ENCODE measurements at regions not wholly inside any gene's neighbourhood (a gene's known extent, or its start where the extent isn't known, plus 50 kb on each side); places are given as distances from the start of the nearest gene placed in this dataset.

DNA sequence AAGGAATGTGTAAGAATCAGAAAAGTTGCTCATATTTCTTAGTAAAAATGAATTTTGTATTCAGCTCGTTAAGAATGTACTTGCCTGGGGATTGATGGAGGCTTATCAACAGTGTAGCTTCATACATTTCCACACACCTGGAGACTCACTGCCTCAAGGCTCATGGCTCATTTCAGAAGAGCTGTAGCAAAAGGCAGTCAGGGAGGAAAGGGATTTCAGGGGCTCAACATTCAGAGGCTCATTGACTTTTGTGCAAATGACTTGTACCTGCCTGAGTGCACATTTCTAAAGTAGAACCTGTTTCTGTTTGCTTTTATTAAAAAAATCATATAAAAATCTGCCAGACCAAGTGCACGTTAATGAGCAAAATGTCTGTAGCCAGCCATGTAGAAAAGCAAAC, 304.4 kb downstream of the KCNS3 start:
- Mint-ChIP-seq H3K27ac (no peak overlapping the region), H3K9me3 (no peaks in the 10 kb centered on the region), H3K4me1 (no peaks in the 10 kb centered on the region), H3K4me3 (no peak overlapping the region), H3K27me3 (peaks cover 4% of the 10 kb centered on the region), H3K36me3 (no peaks in the 10 kb centered on the region)
- CTCF ChIA-PET: no interaction called here
- DNase-seq: no peak

DNA sequence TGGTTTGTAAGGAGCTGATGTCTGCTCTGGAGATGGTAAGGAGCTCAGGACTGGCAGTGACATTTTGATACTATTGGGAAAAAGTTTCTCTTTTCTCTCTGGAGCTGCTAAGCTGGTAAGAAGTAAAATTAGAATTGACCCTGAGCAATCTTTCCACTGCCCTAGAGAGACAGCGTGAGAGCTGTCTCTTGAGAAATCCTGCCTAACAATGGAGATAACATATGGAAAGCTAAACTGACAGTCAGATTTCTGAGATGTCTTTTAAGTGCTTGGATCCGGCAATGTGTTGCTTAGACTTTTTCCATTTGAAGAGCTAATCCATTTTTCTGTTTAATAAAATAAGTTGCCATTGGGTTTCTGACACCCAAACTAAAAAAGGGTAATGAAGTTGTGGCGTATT, 302.4 kb downstream of the KCNS3 start:
- no peaks in the 10 kb centered on the region for H3K4me1 Mint-ChIP-seq
- CTCF ChIA-PET: interaction anchor here (0.9 to 1.2 kb wide), 4 partner anchors 13 to 329 kb away, joined by 3 to 4 read pairs (median 3); no protein-coding TSS in a partner anchor

DNA sequence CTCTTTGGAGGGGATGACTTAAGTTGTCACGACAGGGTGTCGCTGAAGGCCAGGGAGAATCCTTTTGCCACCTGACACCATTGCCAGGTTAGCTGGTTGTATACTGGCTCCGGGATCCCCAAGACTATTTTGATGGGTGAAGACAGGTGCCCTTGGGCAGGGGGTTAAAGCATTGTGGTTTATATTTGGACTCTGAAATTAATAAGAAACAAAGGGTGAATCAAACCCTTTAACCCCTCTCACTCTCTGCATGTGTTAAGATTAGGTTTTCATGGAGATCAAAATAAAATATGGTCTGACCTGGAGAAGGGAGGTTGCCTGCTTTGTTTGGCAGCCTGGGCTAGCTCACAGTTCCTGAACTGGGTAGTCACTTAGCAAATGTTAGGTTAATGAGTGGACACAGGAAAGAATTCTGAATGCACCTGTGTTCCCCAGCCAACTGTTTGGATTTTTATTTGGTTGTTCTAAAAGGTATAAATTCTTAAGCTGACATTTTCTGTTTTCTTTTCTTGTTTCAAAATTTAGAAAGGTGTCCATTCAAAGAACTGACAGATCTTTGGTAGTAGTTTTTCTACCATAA, 301.7 kb downstream of the KCNS3 start:
- Mint-ChIP-seq H3K27me3 (peaks cover 4% of the 10 kb centered on the region), H3K27ac (no peak overlapping the region), H3K9me3 (no peaks in the 10 kb centered on the region), H3K4me1 (no peaks in the 10 kb centered on the region), H3K36me3 (no peaks in the 10 kb centered on the region), H3K4me3 (no peak overlapping the region)
- no peak for DNase-seq
- CTCF ChIA-PET: interaction anchor here (0.9 to 1.1 kb wide), 3 partner anchors 12 to 328 kb away, joined by 3 read pairs; no protein-coding TSS in a partner anchor

More for the DNA sequence above, 302.4 kb downstream of the KCNS3 start:
- H3K27ac Mint-ChIP-seq: no peak overlapping the region
- no peak overlapping the region for H3K4me3 Mint-ChIP-seq
- peaks cover 4% of the 10 kb centered on the region for H3K27me3 Mint-ChIP-seq
- H3K9me3 Mint-ChIP-seq: no peaks in the 10 kb centered on the region
- DNase-seq: no peak
- H3K36me3 Mint-ChIP-seq: no peaks in the 10 kb centered on the region

DNA sequence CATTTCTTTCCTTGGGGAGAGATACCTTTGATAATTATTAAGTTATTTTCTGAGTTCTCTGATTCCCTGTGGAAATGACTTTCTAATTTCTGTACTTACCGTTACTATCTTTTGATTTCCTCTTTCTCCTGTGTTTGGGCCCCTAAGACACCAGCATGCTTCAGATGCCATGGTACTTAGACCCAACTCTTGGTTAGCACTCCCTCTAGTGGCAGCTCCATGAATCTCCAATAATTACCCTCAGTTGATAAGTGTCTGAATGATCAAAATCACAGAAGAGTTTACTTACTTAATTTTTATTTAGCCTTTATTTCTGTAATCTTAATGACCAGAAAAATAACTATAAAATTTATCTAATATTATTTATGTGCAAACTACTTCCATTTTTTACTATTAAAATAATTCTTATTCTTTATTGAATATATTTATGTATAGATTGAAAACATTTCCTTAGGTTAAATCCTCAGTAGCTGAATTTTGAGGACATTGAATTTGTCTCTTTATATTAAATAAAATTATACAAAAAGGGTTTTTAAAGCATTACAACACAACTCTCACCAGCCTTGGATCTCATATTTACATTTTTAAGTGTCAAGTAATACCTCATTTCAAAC, 300.4 kb downstream of the KCNS3 start:
- peaks cover 4% of the 10 kb centered on the region for H3K27me3 Mint-ChIP-seq
- H3K9me3 Mint-ChIP-seq: no peaks in the 10 kb centered on the region
- no peaks in the 10 kb centered on the region for H3K36me3 Mint-ChIP-seq
- H3K27ac Mint-ChIP-seq: no peak overlapping the region
- no peak overlapping the region for H3K4me3 Mint-ChIP-seq
- peak; percentile 46 for DNase-seq
- CTCF ChIA-PET: interaction anchor here (0.6 to 1.0 kb wide), 5 partner anchors 12 to 1677 kb away, joined by 3 to 5 read pairs (median 3); no protein-coding TSS in a partner anchor
- no peaks in the 10 kb centered on the region for H3K4me1 Mint-ChIP-seq

DNA sequence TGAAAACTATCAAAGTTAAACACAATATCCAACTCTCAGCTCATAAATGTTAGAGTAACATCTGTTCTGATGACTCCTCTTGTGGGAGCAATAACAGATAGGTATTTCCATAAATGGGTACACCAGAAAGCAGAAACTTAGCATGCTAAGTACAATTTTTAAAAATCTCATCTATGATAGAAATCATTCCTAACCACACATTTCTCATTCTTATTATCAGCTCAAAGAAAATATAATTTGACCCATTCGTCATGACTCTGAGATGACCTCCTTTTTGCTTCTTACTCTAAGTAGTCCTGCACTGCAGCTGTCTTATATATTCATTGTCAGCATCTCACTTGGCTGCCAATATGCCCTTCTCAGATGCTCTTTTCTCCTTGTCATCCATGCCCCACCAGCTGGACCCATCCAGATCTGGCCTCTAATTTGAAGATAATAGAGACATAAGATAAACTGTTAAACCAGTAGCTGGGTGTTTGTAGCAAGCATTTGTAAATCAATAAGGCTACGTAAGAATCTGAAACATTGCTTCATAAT, 298.3 kb downstream of the KCNS3 start:
- no peak for DNase-seq
- no peak overlapping the region for H3K27ac Mint-ChIP-seq
- no peaks in the 10 kb centered on the region for H3K4me1 Mint-ChIP-seq
- peaks cover 4% of the 10 kb centered on the region for H3K27me3 Mint-ChIP-seq
- no peak overlapping the region for H3K4me3 Mint-ChIP-seq
- H3K9me3 Mint-ChIP-seq: no peaks in the 10 kb centered on the region
- CTCF ChIA-PET: interaction anchor here (0.9 kb wide), 1 partner anchor 70 kb away, joined by 3 read pairs; no protein-coding TSS in a partner anchor
- no peaks in the 10 kb centered on the region for H3K36me3 Mint-ChIP-seq

DNA sequence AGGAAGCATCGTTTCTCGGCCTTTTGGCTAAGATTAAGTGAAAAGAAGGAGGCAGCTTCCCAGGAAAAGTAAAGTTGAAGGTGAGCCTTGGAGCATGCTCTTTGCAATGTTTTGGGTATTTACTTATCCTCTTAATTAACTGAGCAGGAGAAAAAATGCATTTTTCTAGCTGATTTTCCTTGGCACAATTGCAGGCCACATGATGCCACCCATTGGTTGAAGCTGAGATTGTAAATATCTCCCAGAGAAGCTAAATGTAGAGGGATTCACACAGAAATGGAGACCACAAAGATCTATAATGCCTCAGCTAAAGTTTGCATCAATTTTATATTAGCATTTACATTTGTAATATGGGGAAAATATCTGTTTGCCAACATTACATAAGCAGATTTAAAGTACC, 294.1 kb downstream of the KCNS3 start:
- Mint-ChIP-seq H3K27ac (no peak overlapping the region), H3K27me3 (no peaks in the 10 kb centered on the region), H3K9me3 (no peaks in the 10 kb centered on the region), H3K36me3 (no peaks in the 10 kb centered on the region), H3K4me1 (no peaks in the 10 kb centered on the region), H3K4me3 (no peak overlapping the region)
- CTCF ChIA-PET: interaction anchor here (1.0 kb wide), 1 partner anchor 23 kb away, joined by 3 read pairs; no protein-coding TSS in a partner anchor
- DNase-seq: no peak

DNA sequence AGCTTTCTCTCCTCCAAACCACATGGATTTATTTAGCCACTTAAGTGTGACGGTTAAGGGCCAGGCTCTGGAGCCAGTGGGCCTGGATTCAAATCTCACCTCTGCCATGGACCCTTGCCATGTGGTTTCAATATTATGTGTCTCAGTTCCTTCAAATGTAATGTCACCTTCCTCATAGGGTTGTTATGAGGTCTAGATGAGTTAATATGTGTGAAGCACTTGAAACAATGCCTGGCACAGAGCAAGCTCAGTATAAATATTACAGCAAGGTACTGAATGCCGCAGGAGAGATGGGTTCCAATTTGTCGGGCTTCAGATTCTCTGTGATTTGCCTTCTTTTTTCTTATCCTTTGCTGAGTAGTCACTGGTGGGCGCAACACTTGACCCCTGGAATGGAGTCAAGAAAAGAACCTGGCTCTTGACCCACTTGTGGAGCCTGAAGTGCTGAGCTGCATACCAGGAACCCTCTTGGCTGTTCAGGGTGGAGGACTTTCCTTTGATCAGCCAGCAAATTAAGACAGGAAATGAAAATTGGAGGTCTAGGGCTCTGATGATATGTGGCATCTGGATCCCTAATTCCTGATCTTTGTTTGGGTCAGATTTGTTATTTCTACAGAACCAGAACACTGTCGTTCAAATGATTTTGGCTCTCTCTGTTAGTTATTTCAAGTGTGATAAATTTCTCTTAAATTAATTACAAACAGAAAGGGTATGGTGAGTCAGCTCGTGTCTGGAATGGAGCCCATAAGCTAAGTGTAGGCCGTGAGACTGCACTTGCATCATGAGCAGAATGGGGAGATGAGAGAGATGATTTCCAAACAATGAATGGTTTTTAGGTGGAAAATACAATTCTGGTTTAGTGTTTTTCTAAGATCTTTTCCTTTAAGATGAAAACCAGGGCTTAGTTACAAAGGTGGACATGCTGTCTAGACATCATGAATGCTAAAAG, 293.0 kb downstream of the KCNS3 start:
- CTCF ChIA-PET: interaction anchor here (0.7 kb wide), 1 partner anchor 22 kb away, joined by 3 read pairs; no protein-coding TSS in a partner anchor
- Mint-ChIP-seq H3K9me3 (no peaks in the 10 kb centered on the region), H3K27me3 (no peaks in the 10 kb centered on the region), H3K4me3 (no peak overlapping the region), H3K4me1 (no peaks in the 10 kb centered on the region), H3K27ac (no peak overlapping the region), H3K36me3 (no peaks in the 10 kb centered on the region)
- no peak for DNase-seq

DNA sequence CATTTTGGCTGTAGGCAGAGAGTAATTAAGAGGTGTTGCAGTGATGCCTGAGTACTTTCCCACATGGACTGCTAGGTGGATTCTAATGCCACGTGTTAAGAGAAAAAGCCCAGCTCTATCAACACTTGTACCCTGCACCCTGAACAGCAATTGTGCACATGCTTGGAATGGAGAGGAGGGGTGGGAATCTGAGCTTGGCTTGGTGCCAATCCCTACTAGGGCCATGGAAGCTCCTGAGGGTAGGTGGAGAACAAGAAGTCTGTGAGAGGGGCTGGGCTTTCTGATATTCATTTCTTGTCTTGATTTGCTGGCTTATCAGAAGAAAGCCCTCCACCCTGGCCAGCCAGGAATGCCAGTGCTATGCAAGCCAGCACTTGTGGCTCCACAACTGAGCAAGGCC, 292.2 kb downstream of the KCNS3 start:
- Mint-ChIP-seq H3K4me3 (no peak overlapping the region), H3K9me3 (no peaks in the 10 kb centered on the region), H3K36me3 (no peaks in the 10 kb centered on the region), H3K27ac (no peak overlapping the region), H3K4me1 (no peaks in the 10 kb centered on the region), H3K27me3 (no peaks in the 10 kb centered on the region)
- no peak for DNase-seq
- CTCF ChIA-PET: no interaction called here

DNA sequence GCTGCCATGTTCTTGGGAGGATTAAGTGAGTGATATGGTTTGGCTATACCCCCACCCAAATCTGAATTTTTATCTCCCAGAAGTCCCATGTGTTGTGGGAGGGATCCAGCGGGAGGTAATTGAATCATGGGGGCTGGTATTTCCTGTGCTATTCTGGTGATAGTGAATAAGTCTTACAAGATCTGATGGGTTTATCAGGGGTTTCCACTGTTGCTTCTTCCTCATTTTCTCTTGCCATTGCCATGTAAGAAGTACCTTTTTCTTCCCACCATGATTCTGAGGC, 291.4 kb downstream of the KCNS3 start:
- H3K4me1 Mint-ChIP-seq: no peaks in the 10 kb centered on the region
- no peak for DNase-seq
- H3K36me3 Mint-ChIP-seq: no peaks in the 10 kb centered on the region
- H3K27ac Mint-ChIP-seq: no peak overlapping the region
- H3K9me3 Mint-ChIP-seq: no peaks in the 10 kb centered on the region
- CTCF ChIA-PET: no interaction called here
- H3K27me3 Mint-ChIP-seq: no peaks in the 10 kb centered on the region
- no peak overlapping the region for H3K4me3 Mint-ChIP-seq

DNA sequence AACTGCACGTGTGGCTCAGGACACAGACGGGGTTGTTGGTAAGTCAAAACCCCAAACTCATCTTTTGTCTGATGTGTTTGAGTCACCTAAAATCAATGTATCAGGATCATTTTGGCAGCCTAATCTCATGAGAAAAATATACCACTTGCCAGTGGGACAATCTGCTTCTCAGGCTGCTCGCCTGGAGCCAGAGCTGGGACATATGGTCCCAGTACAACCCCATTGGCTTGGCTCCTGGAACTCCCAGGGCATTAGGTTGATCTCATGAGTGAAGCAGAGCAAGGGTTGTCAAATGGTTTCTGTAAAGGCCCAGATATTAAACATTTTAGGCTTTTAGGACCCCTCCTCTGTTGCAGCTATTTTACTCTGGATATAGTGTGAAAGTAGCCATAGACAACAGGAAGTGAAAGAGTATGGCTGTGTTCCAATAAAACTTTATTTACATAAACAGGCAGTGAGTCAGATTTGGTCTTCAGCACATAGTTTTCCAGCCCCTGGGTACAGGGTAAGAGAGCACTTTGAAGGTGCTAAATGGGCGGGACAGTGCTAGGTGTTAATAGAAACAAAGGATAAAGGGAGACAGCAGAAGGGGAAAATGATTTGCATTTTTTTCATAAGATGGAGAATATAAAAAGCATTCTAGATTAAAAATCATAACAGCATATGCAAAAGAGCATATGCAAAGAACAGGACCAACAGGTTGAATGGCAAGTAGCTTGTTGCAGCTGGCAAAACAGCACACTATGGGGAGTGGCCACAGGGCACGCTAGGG, 290.8 kb downstream of the KCNS3 start:
- H3K4me1 Mint-ChIP-seq: no peaks in the 10 kb centered on the region
- H3K36me3 Mint-ChIP-seq: no peaks in the 10 kb centered on the region
- no peak overlapping the region for H3K4me3 Mint-ChIP-seq
- CTCF ChIA-PET: no interaction called here
- no peak overlapping the region for H3K27ac Mint-ChIP-seq
- H3K27me3 Mint-ChIP-seq: no peaks in the 10 kb centered on the region
- no peak for DNase-seq
- no peaks in the 10 kb centered on the region for H3K9me3 Mint-ChIP-seq

DNA sequence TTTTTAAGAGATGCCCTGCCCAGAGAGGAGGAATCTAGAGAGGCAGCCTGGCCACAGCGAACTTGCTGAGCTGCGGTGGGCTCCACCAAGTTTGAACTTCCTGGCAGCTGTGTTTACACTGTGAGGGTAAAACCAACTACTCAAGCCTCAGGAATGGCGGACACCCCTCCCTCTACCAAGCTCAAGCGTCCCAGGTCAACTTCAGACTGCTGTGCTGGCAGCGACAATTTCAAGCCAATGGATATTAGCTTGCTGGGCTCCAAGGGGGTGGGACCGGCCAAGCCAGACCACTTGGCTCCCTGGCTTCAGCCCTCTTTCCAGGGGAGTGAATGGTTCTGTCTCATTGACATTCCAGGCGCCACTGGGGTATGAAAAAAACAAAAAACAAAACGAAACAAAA, 289.4 kb downstream of the KCNS3 start:
- DNase-seq: no peak
- no peaks in the 10 kb centered on the region for H3K27me3 Mint-ChIP-seq
- no peaks in the 10 kb centered on the region for H3K9me3 Mint-ChIP-seq
- no peak overlapping the region for H3K27ac Mint-ChIP-seq
- no peak overlapping the region for H3K4me3 Mint-ChIP-seq
- no peaks in the 10 kb centered on the region for H3K4me1 Mint-ChIP-seq
- H3K36me3 Mint-ChIP-seq: no peaks in the 10 kb centered on the region
- CTCF ChIA-PET: interaction anchor here (1.1 kb wide), 1 partner anchor 13 kb away, joined by 3 read pairs; no protein-coding TSS in a partner anchor

DNA sequence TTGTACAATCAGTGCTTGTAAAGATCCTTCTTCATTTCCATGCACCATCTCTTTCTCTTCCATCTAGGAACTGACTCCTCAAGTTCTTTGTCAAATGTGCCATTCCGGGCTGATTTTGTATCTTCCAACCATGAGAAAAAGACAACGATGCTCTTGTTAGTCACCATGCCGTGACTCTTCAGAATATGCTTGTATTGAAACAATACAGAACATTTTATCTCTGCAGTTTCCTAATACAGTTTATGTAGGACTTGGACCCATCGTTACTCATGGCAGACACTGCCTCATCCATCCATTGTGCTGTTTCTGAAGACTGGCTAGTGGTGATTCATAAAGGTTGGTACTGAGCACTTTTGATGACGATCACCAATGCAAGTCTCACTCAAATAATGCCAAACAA, 283.2 kb downstream of the KCNS3 start:
- no peaks in the 10 kb centered on the region for H3K36me3 Mint-ChIP-seq
- H3K4me1 Mint-ChIP-seq: no peaks in the 10 kb centered on the region
- no peak for DNase-seq
- no peak overlapping the region for H3K4me3 Mint-ChIP-seq
- no peaks in the 10 kb centered on the region for H3K27me3 Mint-ChIP-seq
- no peaks in the 10 kb centered on the region for H3K9me3 Mint-ChIP-seq
- no peak overlapping the region for H3K27ac Mint-ChIP-seq
- CTCF ChIA-PET: no interaction called here

DNA sequence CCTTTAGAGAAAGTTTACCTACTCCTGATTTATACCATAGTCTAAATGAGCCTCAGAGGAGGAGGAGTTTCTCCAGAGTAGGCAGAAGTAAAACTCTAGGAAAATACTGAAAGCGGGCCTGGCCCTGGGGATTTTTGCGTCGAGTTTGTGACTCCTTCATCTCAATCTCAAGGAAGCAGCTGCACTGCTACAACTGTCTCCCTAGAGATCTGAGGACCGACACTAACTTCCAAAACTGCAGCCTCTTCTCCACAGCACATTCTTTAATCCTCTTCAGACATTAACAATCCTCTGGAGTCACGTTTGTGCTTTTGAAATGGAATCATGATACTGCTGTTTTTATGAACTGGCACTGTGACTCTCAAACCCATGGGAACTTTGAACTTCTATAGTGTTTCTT, 281.4 kb downstream of the KCNS3 start:
- Mint-ChIP-seq H3K9me3 (no peaks in the 10 kb centered on the region), H3K4me3 (no peak overlapping the region), H3K27me3 (no peaks in the 10 kb centered on the region), H3K27ac (no peak overlapping the region), H3K4me1 (no peaks in the 10 kb centered on the region), H3K36me3 (no peaks in the 10 kb centered on the region)
- no peak for DNase-seq
- CTCF ChIA-PET: no interaction called here

DNA sequence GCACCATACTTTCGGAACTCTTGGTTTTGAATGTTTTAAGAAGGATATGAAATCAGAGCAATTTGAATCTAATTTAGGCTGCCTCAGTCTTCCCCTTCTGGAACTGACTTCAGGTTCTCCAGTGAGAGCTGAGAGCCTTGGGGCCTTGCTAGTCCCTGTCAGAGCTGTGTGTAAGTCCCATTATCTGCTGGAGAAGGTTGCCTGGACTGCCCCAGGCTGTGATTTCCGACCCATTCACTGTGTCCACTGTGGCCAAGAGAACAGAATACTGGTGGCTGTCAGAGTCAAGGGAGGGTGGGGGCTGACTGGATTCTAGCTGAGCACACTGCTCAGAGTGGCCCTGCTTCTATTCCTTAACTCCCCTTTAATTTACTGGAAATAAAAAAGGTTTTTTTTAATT, 278.0 kb downstream of the KCNS3 start:
- no peak for DNase-seq
- no peak overlapping the region for H3K4me3 Mint-ChIP-seq
- no peak overlapping the region for H3K27ac Mint-ChIP-seq
- no peaks in the 10 kb centered on the region for H3K9me3 Mint-ChIP-seq
- CTCF ChIA-PET: no interaction called here
- H3K4me1 Mint-ChIP-seq: no peaks in the 10 kb centered on the region
- no peaks in the 10 kb centered on the region for H3K27me3 Mint-ChIP-seq
- no peaks in the 10 kb centered on the region for H3K36me3 Mint-ChIP-seq
